ENCODE measurements at regions not wholly inside any gene's neighbourhood (a gene's known extent, or its start where the extent isn't known, plus 50 kb on each side); places are given as distances from the start of the nearest gene placed in this dataset.
"Not testable (repeated sequence)": the region's sequence is repeated elsewhere in the genome, so short reads cannot be mapped to it uniquely, and the experiment has no call there.

GRCh38 chr1:38686167-38686926, 173.2 kb downstream of the RRAGC start:
- intact Hi-C loops (cut with DNase I) = no loop called here

DNA sequence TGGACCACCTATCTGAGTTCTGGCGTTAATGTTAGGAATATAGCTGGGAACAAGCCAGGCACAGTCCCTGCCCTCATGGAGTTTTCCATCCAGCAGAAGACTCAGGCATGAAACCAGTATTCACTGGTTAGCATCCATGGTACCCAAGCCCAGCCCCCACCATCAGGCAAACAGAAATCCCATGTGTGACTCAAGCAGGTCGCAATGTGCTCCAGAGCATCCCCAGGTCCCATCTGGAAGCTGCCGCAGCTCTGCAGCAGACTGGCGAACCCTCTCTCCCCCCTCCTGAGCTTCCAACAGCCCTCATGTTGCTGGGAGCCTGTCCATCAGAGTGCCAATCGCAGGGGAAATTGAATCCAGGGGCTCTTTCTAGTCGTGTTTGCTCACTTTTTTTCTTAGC, 174.2 kb downstream of the RRAGC start:
- intact Hi-C loops (cut with DNase I) = no loop called here
- no peak for DNase-seq (ENCODE audit: missing footprints)
- no peak for ATAC-seq

More at GRCh38 chr1:38686167-38686926, 173.2 kb downstream of the RRAGC start:
- no peak for DNase-seq (ENCODE audit: missing footprints)
- no peak for ATAC-seq

DNA sequence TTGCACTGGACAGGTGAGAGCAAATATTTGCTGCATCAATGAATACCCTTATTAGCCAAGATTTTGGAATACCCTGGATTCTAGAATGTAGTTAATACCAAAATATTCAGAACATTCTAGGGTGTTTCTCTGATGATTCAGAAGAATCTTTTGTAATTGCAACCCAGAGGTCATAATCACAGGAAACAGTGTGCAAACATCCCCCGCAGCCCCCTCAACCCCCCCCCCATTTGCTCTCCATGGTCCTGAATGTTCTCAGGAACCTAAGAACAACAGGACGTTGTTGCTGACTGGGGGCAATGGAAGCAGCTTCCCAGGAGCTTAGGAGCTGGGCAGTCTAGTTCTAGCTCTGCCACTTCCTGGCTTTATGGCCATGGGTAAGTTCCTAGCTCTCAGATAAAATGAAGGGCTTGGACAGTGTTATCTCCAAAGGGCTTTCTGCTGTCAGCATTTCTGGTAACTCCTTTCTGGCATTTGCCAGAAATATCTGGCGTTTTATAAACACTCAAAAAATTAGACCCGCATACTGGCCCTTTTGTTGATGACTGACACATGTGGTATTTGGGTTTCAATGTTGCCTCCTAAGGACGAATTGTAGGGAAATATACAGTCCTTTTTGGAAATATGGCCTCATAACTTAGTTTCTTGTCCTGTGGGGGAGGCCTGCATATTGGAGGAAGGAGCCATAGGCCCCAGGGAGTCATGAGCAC, 178.6 kb downstream of the RRAGC start:
- intact Hi-C loops (cut with DNase I) = no loop called here
- ATAC-seq (no peak), DNase-seq (ENCODE audit: missing footprints) (no peak)

DNA sequence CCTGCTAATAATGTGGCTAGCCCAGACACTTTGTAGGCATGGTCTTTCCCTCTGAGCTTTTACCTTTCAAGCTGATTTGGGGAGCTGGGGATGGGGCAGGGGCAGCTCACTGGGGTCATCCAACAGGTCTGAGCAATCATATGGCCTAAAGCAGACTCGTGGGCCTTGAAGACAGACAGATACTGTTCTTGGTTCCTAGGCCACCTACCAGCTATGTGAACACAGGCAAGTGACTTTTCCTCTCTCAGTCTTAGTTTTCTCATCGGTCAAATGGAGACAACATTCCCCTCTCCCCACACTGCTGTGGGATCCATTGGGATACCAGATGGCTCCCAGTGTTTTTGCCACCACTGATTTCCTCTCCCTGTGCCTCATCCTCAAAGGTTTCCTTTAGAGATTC, 181.8 kb downstream of the RRAGC start:
- ATAC-seq = no peak
- DNase-seq (ENCODE audit: missing footprints) = no peak
- intact Hi-C loops (cut with DNase I) = no loop called here

GRCh38 chr1:38677311-38677710, 182.3 kb downstream of the RRAGC start:
- intact Hi-C loops (cut with DNase I) = no loop called here
- DNase-seq (ENCODE audit: missing footprints) (no peak), ATAC-seq (no peak)

GRCh38 chr1:38672692-38673091, 186.9 kb downstream of the RRAGC start:
- DNase-seq (ENCODE audit: missing footprints) (no peak), ATAC-seq (no peak)
- intact Hi-C loops (cut with DNase I) = no loop called here

- ATAC-seq (no peak), DNase-seq (ENCODE audit: missing footprints) (no peak)
- intact Hi-C loops (cut with DNase I) = no loop called here
Measured at GRCh38 chr1:38671221-38671620, 188.4 kb downstream of the RRAGC start.

- intact Hi-C loops (cut with DNase I) = no loop called here
- DNase-seq (ENCODE audit: missing footprints) (no peak), ATAC-seq (no peak)
Measured at GRCh38 chr1:38670544-38671122, 188.9 kb downstream of the RRAGC start.

- no peak for DNase-seq (ENCODE audit: missing footprints)
- ATAC-seq = no peak
- intact Hi-C loops (cut with DNase I) = no loop called here
Measured at GRCh38 chr1:38667626-38668025, 191.9 kb downstream of the RRAGC start.

DNA sequence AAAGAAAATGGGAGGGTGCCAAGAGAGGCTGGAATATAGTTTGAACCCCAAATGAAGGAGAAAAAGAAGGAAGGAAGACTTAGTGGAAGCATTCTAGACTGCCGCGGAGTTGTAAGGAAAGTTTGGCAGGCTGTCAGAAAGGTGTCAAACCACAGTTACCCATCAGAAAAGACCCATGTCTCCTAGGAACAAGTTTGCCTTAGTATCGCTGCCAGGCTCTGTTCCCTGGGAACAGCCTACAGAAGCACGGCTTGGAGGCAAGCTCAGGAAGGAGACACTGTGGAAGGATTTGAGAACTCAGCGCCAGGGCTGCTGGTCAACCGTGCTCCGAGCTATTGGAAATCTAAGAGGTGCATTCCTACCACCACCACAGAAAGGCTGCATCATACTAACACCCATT, 197.4 kb downstream of the RRAGC start:
- ATAC-seq (no peak), DNase-seq (ENCODE audit: missing footprints) (no peak)
- intact Hi-C loops (cut with DNase I) = no loop called here

DNA sequence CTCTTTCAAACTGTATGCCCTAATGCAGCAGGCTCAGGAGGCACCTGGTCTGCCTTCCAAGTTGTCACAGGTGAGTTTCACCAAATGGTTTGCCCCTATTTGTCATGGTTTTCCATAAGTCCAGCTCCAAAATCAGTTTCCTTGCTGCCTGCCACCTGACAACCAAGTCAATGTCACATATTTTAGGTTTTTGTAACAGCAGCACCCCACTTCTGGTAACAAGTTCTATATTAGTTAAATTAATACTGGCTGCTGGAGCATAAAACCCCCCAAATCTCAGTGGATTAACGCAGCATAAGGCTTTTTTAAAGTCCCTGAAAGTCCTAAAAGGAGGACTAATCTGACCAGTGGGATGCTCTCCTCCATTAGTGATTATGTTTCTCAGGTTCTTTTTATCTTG, 200.7 kb downstream of the RRAGC start:
- no peak for ATAC-seq
- intact Hi-C loops (cut with DNase I) = no loop called here
- DNase-seq (ENCODE audit: missing footprints) = no peak

- ATAC-seq = no peak
- intact Hi-C loops (cut with DNase I) = no loop called here
- DNase-seq (ENCODE audit: missing footprints) = no peak
Measured at GRCh38 chr1:38657873-38658272, 201.7 kb downstream of the RRAGC start.

GRCh38 chr1:38657207-38657840, 202.2 kb downstream of the RRAGC start:
- DNase-seq (ENCODE audit: missing footprints) = no peak
- no peak for ATAC-seq
- intact Hi-C loops (cut with DNase I) = no loop called here

DNA sequence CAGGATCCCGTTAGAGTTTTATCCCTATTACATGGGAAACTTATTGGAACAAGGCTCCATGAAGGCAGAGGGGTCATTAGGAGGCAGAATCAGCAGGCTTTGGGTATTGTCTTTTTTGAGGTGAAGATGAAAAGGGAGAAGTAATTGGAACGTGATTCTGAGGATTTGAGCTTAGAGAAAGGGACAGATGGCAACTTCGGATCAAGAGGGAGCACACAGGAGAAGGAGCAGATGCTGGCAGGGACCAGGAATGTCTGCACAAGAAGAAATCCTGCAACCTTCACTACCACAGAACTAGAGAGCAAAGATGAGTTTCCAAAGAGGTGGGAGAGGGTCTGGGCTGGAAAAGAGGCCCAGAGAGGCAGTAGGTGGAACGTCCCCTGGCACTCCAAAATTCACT, 202.8 kb downstream of the RRAGC start:
- intact Hi-C loops (cut with DNase I) = no loop called here
- no peak for ATAC-seq
- no peak for DNase-seq (ENCODE audit: missing footprints)

DNA sequence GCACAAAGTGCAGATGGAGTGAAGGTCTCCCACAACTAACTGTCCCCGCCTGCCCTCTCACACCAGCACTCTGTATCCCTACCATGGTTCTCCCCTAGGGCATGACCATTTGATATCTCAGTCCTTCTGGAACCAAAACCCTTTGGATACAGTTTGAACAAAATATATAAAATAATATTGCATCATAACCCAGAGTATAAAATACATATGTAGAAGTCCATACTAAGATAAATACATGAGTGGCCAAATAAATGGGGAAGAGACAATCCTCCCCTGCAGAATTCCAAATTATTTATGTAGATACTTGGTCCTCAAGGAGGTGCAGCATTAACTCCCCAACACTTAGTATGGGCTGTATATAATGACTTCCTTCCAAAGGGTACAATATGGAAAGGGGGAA, 207.4 kb downstream of the RRAGC start:
- no peak for ATAC-seq
- no peak for DNase-seq (ENCODE audit: missing footprints)
- intact Hi-C loops (cut with DNase I) = no loop called here

GRCh38 chr1:38651669-38652068, 207.9 kb downstream of the RRAGC start:
- no peak for DNase-seq (ENCODE audit: missing footprints)
- intact Hi-C loops (cut with DNase I) = no loop called here
- ATAC-seq = no peak

DNA sequence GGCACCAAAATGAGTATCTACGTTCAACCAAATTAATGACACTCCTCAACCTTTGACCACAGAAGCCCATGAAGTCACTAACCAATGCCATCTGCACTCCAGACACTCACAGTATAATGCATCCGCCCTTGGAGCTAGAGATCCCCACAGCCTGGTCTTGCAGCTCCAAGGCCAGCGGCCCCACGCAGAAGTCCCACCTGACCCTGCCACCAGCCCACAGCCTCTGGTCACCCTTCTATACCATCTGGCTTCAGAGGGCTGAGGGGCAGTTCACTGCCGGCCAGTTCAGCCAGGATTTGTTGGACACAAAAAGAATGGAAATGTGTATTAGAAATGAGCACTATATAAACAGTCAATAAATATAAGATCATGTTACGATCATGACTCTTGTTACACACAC, 211.2 kb downstream of the RRAGC start:
- ATAC-seq (no peak), DNase-seq (ENCODE audit: missing footprints) (no peak)
- intact Hi-C loops (cut with DNase I) = no loop called here

DNA sequence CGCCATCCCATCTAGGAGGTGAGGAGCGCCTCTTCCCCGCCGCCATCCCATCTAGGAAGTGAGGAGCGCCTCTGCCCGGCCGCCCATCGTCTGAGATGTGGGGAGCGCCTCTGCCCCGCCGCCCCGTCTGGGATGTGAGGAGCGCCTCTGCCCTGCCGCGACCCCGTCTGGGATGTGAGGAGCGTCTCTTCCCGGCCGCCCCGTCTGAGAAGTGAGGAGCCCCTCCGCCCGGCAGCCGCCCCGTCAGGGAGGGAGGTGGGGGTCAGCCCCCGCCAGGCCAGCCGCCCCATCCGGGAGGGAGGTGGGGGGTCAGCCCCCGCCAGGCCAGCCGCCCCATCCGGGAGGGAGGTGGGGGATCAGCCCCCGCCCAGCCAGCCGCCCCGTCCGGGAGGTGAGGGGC, 212.2 kb downstream of the RRAGC start:
- ATAC-seq = not testable (repeated sequence)

DNA sequence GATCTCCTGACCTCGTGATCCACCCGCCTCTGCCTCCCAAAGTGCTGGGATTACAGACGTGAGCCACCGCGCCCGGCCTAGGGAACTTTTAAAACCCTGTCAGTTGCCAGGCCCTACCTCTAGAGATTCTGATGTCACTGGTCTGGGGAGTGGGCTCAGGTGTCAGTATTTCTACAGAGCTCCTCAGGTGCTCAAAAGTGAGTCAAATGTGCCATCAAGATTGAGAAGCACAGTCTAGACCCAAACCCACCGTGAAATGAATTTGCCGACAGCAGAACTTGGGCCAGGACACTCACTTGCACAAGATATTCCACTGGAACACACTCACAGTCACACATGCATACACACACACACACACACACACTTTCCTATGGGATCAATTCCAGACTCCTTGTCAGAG, 215.5 kb downstream of the RRAGC start:
- intact Hi-C loops (cut with DNase I) = no loop called here
- ATAC-seq = no peak

More for the DNA sequence above, 212.2 kb downstream of the RRAGC start:
- DNase-seq (ENCODE audit: missing footprints); intact Hi-C loops (cut with DNase I): not testable (repeated sequence)

DNA sequence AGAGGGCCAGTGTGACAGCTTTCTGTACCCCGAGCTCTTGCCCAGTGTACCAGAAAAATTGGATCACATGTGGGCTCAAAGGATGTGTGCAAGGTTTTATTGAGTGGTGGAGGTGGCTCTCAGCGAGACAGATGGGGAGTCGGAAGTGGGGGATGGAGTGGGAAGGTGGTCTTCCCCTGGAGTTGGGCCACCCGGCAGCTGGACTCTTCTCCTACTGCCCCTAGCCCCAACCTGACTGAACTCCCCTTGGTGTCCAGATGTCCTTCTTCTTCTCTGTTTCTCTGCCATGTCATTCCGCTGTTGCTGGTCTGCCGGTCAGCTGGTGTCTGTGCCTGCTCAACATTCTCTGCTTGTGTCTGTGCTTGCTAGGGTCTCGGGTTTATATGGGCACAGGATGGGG, 217.9 kb downstream of the RRAGC start:
- DNase-seq (ENCODE audit: missing footprints) (no peak), ATAC-seq (no peak)
- intact Hi-C loops (cut with DNase I) = no loop called here

More for the DNA sequence above, 215.5 kb downstream of the RRAGC start:
- DNase-seq (ENCODE audit: missing footprints) = no peak
